Endothelial cell of umbilical vein (primary cell): ENCODE measurements at regions not wholly inside any gene's neighbourhood (a gene's known extent, or its start where the extent isn't known, plus 50 kb on each side); places are given as distances from the start of the nearest gene placed in this dataset.

ENCODE experiments used
- BruUV-seq: library from RNA; stranded (reverse); fragments of 400-500 nt; replicated peaks from 2 replicates; lab custom pipeline; 2021; lab: Mats Ljungman, UMichigan
- CTCF ChIA-PET: fragments of 300-600, 350-600 bp; sonication (Branson Sonifier 250); formaldehyde crosslinking; loops from one replicate; lab custom pipeline; 2021; ENCODE audit warnings: antibody characterized with exemption, inconsistent platforms; lab: Charles Lee
- POLR2A ChIA-PET: fragments of 300-600, 350-600 bp; sonication (Branson Sonifier 250); formaldehyde crosslinking; loops from one replicate; lab custom pipeline; 2021; ENCODE audit warnings: antibody characterized with exemption, inconsistent platforms; lab: Charles Lee
- DNase-seq: peaks from one replicate; pipeline ENCODE4 v3.0.0-alpha.2; 2011; ENCODE audit warnings: low read depth, low spot score
- FAIRE-seq: peaks from 2 replicates; lab custom pipeline; 2011; peaks lifted over from hg19 to GRCh38; lab: Jason Lieb, UNC
- H2AFZ ChIP-seq: 2 replicates; pipeline ENCODE4 v1.6.0; 2012; ENCODE audit warnings: low read depth, low read length, control low read depth, inconsistent platforms
- H3K27ac ChIP-seq: 2 replicates; pipeline ENCODE4 v1.5.1; 2011; ENCODE audit warnings: low read depth, mild to moderate bottlenecking, control low read depth, low read length, moderate library complexity; ENCODE audit not compliant: insufficient read depth
- H3K27me3 ChIP-seq, 2 experiments: 2 replicates each; pipeline versions ENCODE4 v1.6.0 to v1.6.1; 2011; ENCODE audit warnings: low read length in 2 of 2, mixed read lengths in 1 of 2; ENCODE audit not compliant: control insufficient read depth in 2 of 2, insufficient read depth in 2 of 2
- H3K36me3 ChIP-seq, 2 experiments: 2 replicates in 1 of 2; 3 replicates in 1 of 2; pipeline ENCODE4 v1.5.1; 2011; ENCODE audit warnings: low read length in 2 of 2, mild to moderate bottlenecking in 1 of 2, moderate library complexity in 1 of 2; ENCODE audit not compliant: control insufficient read depth in 2 of 2, insufficient read depth in 2 of 2; ENCODE audit errors: extremely low read depth in 1 of 2
- H3K4me1 ChIP-seq: 3 replicates; pipeline ENCODE4 v1.5.1; 2011; ENCODE audit warnings: mild to moderate bottlenecking, low read length; ENCODE audit not compliant: control insufficient read depth, insufficient read depth; ENCODE audit errors: extremely low read depth
- H3K4me2 ChIP-seq: 2 replicates; pipeline ENCODE4 v1.6.1; 2011; ENCODE audit warnings: low read length, control low read depth, mixed read lengths; ENCODE audit not compliant: insufficient read depth
- H3K4me3 ChIP-seq, 3 experiments: fragments of 200-600 bp in 1 of 3; sonication (generic), shearing (Covaris generic) in 1 of 3; replicated peaks in 1 of 3; 2 replicates each; pipeline ENCODE4 v1.5.1; 2011 to 2016; ENCODE audit warnings: control low read depth in 3 of 3, low read length in 3 of 3, mild to moderate bottlenecking in 2 of 3, inconsistent platforms in 1 of 3, low read depth in 1 of 3, moderate library complexity in 1 of 3; ENCODE audit not compliant: insufficient read depth in 1 of 3
- H3K79me2 ChIP-seq: 2 replicates; pipeline ENCODE4 v1.6.0; 2012; ENCODE audit warnings: low read length, inconsistent platforms; ENCODE audit not compliant: control insufficient read depth, insufficient read depth
- H3K9ac ChIP-seq: replicated peaks from 2 replicates; pipeline ENCODE3; 2011; ENCODE audit warnings: low read length, control low read depth; ENCODE audit not compliant: insufficient read depth; ENCODE audit errors: extremely low read depth
- H3K9me1 ChIP-seq: replicated peaks from 3 replicates; pipeline ENCODE4 v1.6.0; 2011; ENCODE audit warnings: mild to moderate bottlenecking, low read length; ENCODE audit not compliant: control insufficient read depth, insufficient read depth; ENCODE audit errors: extremely low read depth
- H3K9me3 ChIP-seq: replicated peaks from 2 replicates; pipeline ENCODE4 v1.5.1; 2012; ENCODE audit warnings: low read length, inconsistent platforms; ENCODE audit not compliant: control insufficient read depth, insufficient read depth
- H4K20me1 ChIP-seq: replicated peaks from 2 replicates; pipeline ENCODE3; 2011; ENCODE audit warnings: mild to moderate bottlenecking, low read length; ENCODE audit not compliant: control insufficient read depth, insufficient read depth; ENCODE audit errors: extremely low read depth
- CTCF ChIP-seq, 2 donors: IDR thresholded peaks; 1 replicate in 1 of 2; 2 replicates in 1 of 2; pipeline ENCODE4 v1.5.1; 2011; ENCODE audit warnings: low read length in 2 of 2, mild to moderate bottlenecking in 2 of 2, moderate library complexity in 2 of 2, control low read depth in 1 of 2, inconsistent platforms in 1 of 2, low read depth in 1 of 2; ENCODE audit not compliant: insufficient read depth in 1 of 2; ENCODE audit errors: extremely low read depth in 1 of 2
- EZH2 ChIP-seq: IDR thresholded peaks from 2 replicates; pipeline ENCODE4 v1.6.1; 2012; ENCODE audit warnings: borderline replicate concordance, low read depth, mild to moderate bottlenecking, moderate library complexity, low read length, inconsistent platforms; ENCODE audit not compliant: severe bottlenecking
- FOS ChIP-seq: IDR thresholded peaks from 2 replicates; pipeline ENCODE4 v1.6.1; 2011; ENCODE audit warnings: mild to moderate bottlenecking, low read length, moderate library complexity, borderline replicate concordance; ENCODE audit not compliant: insufficient read depth
- GATA2 ChIP-seq: IDR thresholded peaks from 2 replicates; pipeline ENCODE4 v1.7.0; 2011; ENCODE audit warnings: low read depth, mild to moderate bottlenecking, moderate library complexity, mixed read lengths, low read length; ENCODE audit not compliant: insufficient read length, insufficient read depth
- JUN ChIP-seq: IDR thresholded peaks from 2 replicates; pipeline ENCODE4 v1.6.1; 2011; ENCODE audit warnings: borderline replicate concordance, low read depth; ENCODE audit not compliant: insufficient read length, insufficient read depth
- MAX ChIP-seq: IDR thresholded peaks from 2 replicates; pipeline ENCODE4 v1.6.1; 2011; ENCODE audit not compliant: insufficient read depth, insufficient read length
- MYC ChIP-seq: IDR thresholded peaks from one replicate; pipeline ENCODE4 v1.6.1; 2011; ENCODE audit warnings: mild to moderate bottlenecking, low read depth, low read length
- POLR2A ChIP-seq: IDR thresholded peaks from 2 replicates; pipeline ENCODE4 v1.6.1; 2012; ENCODE audit warnings: low read depth, mild to moderate bottlenecking, control low read depth, low read length
- POLR2AphosphoS5 ChIP-seq: IDR thresholded peaks from 2 replicates; pipeline ENCODE4 v1.6.1; 2012; ENCODE audit warnings: low read depth, mild to moderate bottlenecking, control low read depth, low read length, moderate library complexity; ENCODE audit not compliant: insufficient read depth
- dilution Hi-C: fragments of 300-500 bp; cut with MboI; formaldehyde crosslinking; loops from one replicate; pipeline ENCODE4 v1.15.0; 2019; ENCODE audit warnings: low sequenced_read_pairs; ENCODE audit not compliant: extremely low pct_ligation_motif_present
- intact Hi-C: fragments of 100-400 bp; cut with micrococcal nuclease; formaldehyde crosslinking; loops from one replicate; pipeline ENCODE4 v1.10.0; 2022

- H3K4me2 ChIP-seq = no peak overlapping the region
- H3K27me3 ChIP-seq = no peaks in the 10 kb centered on the region
- no peaks in the 10 kb centered on the region for H3K4me1 ChIP-seq
- H2AFZ ChIP-seq = no peak overlapping the region
- H3K36me3 ChIP-seq = no peaks in the 10 kb centered on the region
- BruUV-seq = no TSS peak
- CTCF ChIA-PET = no interaction called here
- no peak for TF ChIP-seq FOS
- no peak for TF ChIP-seq JUN
- no peak for TF ChIP-seq MYC
- TF ChIP-seq CTCF (IDR thresholded peaks at IDR 0.05; ENCODE audit: extremely low read depth in 1 of 2, insufficient read depth in 1 of 2, low read depth in 1 of 2, low read length in 2 of 2) = no peak
- no peak overlapping the region for H3K27ac ChIP-seq
- H3K9me3 ChIP-seq = no peaks in the 10 kb centered on the region
- no peak overlapping the region for H3K9ac ChIP-seq
- dilution Hi-C loops = no loop called here
- POLR2A ChIA-PET = no interaction called here
- H3K79me2 ChIP-seq = no peaks in the 10 kb centered on the region
- DNase-seq = no peak
- no peak for FAIRE-seq
- intact Hi-C loops = no loop called here
- H3K9me1 ChIP-seq = no peaks in the 10 kb centered on the region
- no peaks in the 10 kb centered on the region for H4K20me1 ChIP-seq
- no peak overlapping the region for H3K4me3 ChIP-seq
Observed at GRCh38 chr6:86686496-86686895, 250.8 kb upstream of the HTR1E start.

GRCh38 chr6:86685230-86685797 is 252.0 kb upstream of the HTR1E start:
- Histone ChIP-seq H3K27ac (no peak overlapping the region), H3K36me3 (no peaks in the 10 kb centered on the region), H2AFZ (no peak overlapping the region), H3K9ac (no peak overlapping the region), H3K27me3 (no peaks in the 10 kb centered on the region), H3K4me2 (no peak overlapping the region), H3K9me1 (no peaks in the 10 kb centered on the region), H4K20me1 (no peaks in the 10 kb centered on the region), H3K79me2 (no peaks in the 10 kb centered on the region), H3K9me3 (no peaks in the 10 kb centered on the region), H3K4me3 (no peak overlapping the region), H3K4me1 (no peaks in the 10 kb centered on the region)
- ChIA-PET CTCF (no interaction called here), POLR2A (no interaction called here)
- no peak for DNase-seq
- no peak for FAIRE-seq
- dilution Hi-C loops (no loop called here), intact Hi-C loops (no loop called here)
- TF ChIP-seq POLR2AphosphoS5 (no peak), CTCF (IDR thresholded peaks at IDR 0.05; ENCODE audit: extremely low read depth in 1 of 2, insufficient read depth in 1 of 2, low read depth in 1 of 2, low read length in 2 of 2) (no peak), FOS (no peak), POLR2A (no peak), GATA2 (no peak), MAX (no peak), MYC (no peak), JUN (no peak), EZH2 (no peak)
- no TSS peak for BruUV-seq
